ENCODE measurements at regions not wholly inside any gene's neighbourhood (a gene's known extent, or its start where the extent isn't known, plus 50 kb on each side); places are given as distances from the start of the nearest gene placed in this dataset.

- TF ChIP-seq EZH2 (IDR thresholded peaks at IDR 0.05; ENCODE audit: borderline replicate concordance, insufficient read depth, low read length, poor library complexity, severe bottlenecking) (no peak), CTCF (IDR thresholded peaks at IDR 0.05; ENCODE audit: poor library complexity, severe bottlenecking) (no peak), MXI1 (conservative IDR thresholded peaks at IDR 0.05; ENCODE audit: poor library complexity, severe bottlenecking) (no peak), TAF1 (IDR thresholded peaks at IDR 0.05; ENCODE audit: low read depth) (no peak), REST (IDR thresholded peaks at IDR 0.05; ENCODE audit: borderline replicate concordance) (no peak), EP300 (conservative IDR thresholded peaks at IDR 0.05; ENCODE audit: poor library complexity, severe bottlenecking) (no peak), RAD21 (conservative IDR thresholded peaks at IDR 0.05) (no peak)
Observed at GRCh38 chr3:104992676-104993075, 374.0 kb upstream of the ALCAM start.
